GM21825 (cell line): ENCODE measurements at regions not wholly inside any gene's neighbourhood (a gene's known extent, or its start where the extent isn't known, plus 50 kb on each side); places are given as distances from the start of the nearest gene placed in this dataset.
"Not testable (repeated sequence)": the region's sequence is repeated elsewhere in the genome, so short reads cannot be mapped to it uniquely, and the experiment has no call there.

ENCODE experiments used
- ATAC-seq: cut with Tn5 transposase; IDR thresholded peaks from one replicate; pipeline ENCODE4 v1.9.1; 2021; ENCODE audit warnings: mild to moderate bottlenecking, moderate library complexity; ENCODE audit not compliant: unreplicated experiment

- no peak for ATAC-seq
Measured at GRCh38 chr3:163576314-163576713, 1502.0 kb downstream of the SI start.

- ATAC-seq, result no peak
Measured at GRCh38 chr3:163573324-163573723, 1505.0 kb downstream of the SI start.

- ATAC-seq, result no peak
Measured at GRCh38 chr3:163572856-163573255, 1505.4 kb downstream of the SI start.

- no peak for ATAC-seq
Measured at GRCh38 chr3:163563485-163563884, 1514.8 kb downstream of the SI start.

GRCh38 chr3:163562625-163563024, 1515.7 kb downstream of the SI start:
- no peak for ATAC-seq

- no peak for ATAC-seq
Measured at GRCh38 chr3:163561151-163561550, 1517.1 kb downstream of the SI start.

- no peak for ATAC-seq
Measured at GRCh38 chr3:163560459-163560858, 1517.8 kb downstream of the SI start.

GRCh38 chr3:163556813-163557523, 1521.3 kb downstream of the SI start:
- ATAC-seq, result no peak

- ATAC-seq, result no peak
Measured at GRCh38 chr3:163555918-163556317, 1522.4 kb downstream of the SI start.

GRCh38 chr3:163552659-163552966, 1525.7 kb downstream of the SI start:
- no peak for ATAC-seq

GRCh38 chr3:163551915-163552658, 1526.2 kb downstream of the SI start:
- not testable (repeated sequence) for ATAC-seq

- ATAC-seq, result no peak
Measured at GRCh38 chr3:163548015-163548414, 1530.3 kb downstream of the SI start.

- ATAC-seq, result no peak
Measured at GRCh38 chr3:163547014-163547685, 1531.1 kb downstream of the SI start.

GRCh38 chr3:163543662-163544061, 1534.6 kb downstream of the SI start:
- no peak for ATAC-seq

GRCh38 chr3:163541629-163542028, 1536.7 kb downstream of the SI start:
- ATAC-seq, result no peak

GRCh38 chr3:163538387-163538786, 1539.9 kb downstream of the SI start:
- ATAC-seq, result no peak

GRCh38 chr3:163533381-163533780, 1544.9 kb downstream of the SI start:
- no peak for ATAC-seq

GRCh38 chr3:163523375-163523774, 1554.9 kb downstream of the SI start:
- ATAC-seq, result no peak

GRCh38 chr3:163521261-163521660, 1557.0 kb downstream of the SI start:
- ATAC-seq, result no peak

- no peak for ATAC-seq
Measured at GRCh38 chr3:163518065-163518464, 1560.2 kb downstream of the SI start.

- no peak for ATAC-seq
Measured at GRCh38 chr3:163513149-163513657, 1565.1 kb downstream of the SI start.

- ATAC-seq, result no peak
Measured at GRCh38 chr3:163508206-163508605, 1570.1 kb downstream of the SI start.
